ENCODE measurements at regions not wholly inside any gene's neighbourhood (a gene's known extent, or its start where the extent isn't known, plus 50 kb on each side); places are given as distances from the start of the nearest gene placed in this dataset.
A peak's percentile ranks its signal among the peaks of the same experiment; 100 is the strongest.

DNA sequence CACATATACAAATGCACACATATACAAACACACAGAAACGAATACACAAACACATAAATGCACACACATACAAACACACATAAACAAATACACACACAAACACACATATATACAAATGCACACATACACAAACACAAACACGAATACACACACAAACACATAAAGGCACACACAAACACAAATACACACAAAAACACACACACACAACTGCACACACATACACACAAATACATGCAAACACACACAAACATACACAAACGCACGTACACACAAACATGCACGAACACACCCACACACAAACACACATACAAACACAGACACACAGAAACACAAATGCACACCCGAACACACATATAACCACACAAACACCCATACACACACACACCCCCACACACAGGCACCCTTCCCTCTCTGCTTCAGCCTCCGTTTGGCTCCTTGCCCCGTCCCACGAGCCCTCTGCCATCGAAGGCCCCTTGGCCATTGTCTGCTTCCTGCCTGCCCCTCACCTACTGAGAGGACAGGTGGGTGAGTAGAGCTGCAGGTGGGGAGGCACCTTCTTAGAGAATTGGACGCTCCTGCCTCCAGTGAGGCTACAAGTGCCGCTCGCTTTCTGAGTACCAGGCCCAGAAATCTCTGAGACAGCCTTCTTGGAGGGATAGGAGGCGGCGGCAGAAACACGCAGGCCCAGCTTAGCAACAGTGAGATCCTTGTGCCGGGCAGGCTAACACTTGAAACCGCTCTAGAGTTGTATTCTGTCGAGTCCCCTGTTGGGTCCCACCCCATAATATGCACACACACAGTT is 331.2 kb downstream of the FOXL1 start:
- no peak for DNase-seq (ENCODE audit: low spot score)

DNA sequence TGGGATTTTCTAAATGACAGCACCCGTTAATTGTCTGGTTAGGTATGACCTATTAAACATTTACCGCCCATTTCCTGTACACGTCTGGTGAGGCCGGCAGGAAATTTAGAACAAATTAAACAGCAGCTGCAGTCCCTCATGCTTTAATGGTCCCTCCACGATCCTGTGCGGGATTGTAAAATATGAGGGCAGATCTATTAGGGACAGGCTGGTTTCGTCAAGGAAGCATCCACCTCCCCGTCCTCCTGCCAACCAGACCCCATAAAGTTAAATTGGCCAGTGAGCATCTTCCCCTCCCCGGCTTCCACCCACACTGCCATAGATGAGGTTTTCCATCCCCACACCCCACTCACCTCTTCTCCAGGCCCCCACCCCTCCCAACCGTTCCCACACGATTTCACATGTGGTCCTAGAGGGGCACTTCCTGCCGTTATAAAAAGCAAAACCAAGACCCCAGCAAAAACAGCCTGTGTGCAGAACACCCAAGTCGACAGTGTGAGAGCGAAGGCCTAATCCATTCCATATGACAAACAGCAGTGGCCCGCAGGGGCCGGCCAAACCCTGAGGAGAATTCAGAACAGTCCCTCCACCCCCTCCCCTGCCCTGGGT is 331.9 kb downstream of the FOXL1 start:
- no peak for DNase-seq (ENCODE audit: low spot score)

DNA sequence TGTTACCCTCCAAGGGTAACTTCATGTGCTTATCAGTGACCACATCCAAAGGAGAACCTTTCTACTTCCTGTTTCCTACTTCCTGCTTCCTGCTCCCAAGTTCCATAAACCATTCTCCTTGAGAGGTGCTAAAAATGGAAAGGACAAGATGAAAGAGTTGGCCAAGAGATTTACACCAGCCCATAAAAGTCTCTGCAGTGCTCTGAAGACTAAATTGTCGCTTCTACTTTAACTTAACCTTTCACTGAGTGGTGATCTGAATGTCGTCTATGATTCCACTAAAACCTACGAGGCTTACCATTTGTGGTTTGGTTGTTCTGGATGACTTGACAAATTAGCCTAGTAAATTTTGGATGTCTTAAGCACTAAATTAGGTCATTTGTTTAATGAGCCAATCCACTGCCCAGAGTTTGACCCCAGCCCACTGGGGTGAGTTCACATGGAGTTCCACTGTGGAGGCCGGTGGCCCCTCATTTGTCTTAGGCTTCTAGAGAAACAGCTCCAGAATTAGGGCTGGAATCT is 333.1 kb downstream of the FOXL1 start:
- no peak for DNase-seq (ENCODE audit: low spot score)

DNA sequence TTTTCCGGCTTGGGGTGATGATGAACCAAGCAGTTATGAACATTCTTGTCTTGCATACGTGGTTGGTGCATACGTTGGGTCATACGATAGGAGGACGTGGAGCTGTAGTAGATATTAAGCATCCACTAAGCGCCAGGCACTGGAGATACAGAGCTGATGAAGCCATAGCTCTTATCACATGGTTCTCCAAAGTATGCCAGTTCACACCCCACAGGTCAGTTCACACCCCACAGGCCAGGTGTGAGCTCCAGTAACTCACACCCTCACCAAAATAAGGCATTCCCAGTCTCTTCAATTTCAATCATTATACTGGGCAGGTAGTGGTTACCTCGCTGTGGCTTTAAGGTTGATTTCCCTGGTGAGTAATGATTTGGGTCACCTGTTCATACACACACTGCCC is 335.5 kb downstream of the FOXL1 start:
- no peak for DNase-seq (ENCODE audit: low spot score)

DNA sequence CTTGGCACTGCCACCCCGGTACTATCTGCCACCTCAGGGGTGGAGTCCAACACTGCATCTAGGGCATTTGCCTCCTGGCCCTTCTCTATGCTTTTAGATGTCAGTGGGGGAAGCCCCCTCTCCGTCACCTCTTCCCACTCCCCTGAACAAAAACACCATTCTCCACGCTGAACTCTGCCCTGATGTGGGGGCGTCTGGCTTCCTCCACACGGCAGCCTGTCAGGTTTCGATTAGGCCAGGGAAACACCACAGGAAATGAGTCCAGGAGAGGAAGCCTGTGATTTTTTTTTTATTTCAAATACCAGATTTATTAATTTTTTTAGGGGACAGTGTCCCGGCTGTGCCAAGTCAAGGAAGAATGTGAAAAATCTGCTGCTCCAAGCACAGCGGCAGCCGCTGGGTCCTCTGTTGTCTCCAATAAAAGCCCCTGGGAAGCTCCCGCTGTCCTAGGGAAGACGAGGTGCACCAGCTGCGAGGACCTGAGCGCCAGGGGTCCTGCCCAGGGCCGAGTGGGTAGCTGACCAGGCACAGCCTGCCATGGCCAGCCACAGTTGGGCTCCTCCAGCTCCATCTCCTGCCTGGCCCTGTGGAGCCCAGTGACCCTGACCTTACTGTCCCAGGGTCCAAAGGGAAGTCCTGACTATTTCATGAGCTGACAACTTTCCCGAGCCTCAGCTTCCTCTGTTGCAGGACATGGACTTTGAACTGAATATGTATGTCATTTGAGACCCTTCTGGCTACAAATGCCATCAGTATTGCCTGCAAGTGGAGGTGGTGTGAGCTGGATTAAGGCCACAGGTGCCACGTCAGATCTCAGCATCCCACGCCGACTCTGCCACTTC is 336.7 kb downstream of the FOXL1 start:
- no peak for DNase-seq (ENCODE audit: low spot score)

DNA sequence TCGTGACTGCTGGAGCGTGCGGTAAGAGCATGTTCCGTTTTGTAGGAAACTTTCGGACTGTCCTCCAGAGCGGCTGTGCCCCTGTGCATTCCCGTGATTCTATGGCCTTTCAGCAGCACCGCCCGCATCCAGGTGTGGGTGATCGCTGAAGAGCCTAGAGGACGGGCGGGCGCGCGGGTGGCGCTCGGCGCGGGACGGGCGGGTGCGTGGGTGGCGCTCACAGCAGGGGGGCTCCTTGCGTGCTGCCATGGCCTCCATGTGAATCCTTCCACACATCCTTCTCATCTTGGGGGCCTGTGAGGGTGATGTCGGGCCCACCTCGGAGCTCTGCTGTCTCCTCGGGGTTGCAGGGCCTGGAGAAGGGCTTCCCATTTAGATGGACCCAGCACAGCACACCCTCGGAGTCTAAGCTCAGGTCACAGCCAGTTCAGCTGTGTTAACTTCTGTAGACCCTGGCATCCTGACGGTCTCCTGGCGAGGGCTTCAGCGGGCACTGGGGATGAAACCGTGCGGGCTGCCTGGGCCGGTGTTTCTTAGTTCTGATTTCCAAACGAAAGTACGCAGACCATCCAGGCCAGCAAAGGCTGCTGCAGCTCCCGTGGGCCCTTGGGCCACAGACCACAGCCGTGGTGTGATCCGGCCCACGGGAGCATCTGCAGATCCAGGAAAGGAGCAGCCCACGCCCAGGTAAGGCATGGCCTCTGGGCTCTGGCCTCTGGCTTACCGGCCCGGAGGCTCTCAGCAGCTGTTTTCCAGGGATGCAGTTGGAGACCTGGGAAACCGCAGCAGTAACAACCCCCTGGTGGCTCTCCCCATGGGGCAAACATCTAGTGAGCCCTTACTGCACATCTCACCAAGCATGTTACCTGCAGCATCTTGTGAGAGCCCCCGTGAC is 339.4 kb downstream of the FOXL1 start:
- DNase-seq (ENCODE audit: low spot score), result no peak

DNA sequence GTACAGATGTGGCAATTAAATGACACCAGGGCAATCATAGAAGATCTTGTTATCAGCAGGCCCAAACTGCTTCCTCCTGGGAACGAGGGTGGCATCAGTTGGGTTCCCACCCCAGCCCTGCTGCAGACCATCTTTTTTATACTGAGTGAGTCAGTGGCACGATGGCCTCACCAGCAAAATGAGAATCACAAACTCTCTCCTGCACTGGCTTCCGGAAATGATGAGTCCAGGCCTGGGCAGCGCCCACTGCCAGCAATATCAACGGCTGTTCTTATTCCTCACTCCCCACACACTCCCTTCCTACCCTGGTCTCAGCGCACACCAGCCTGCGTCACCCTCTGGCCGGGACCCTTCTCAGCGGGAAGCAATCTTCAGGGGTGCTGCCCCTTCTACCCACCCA is 340.3 kb downstream of the FOXL1 start:
- no peak for DNase-seq (ENCODE audit: low spot score)

DNA sequence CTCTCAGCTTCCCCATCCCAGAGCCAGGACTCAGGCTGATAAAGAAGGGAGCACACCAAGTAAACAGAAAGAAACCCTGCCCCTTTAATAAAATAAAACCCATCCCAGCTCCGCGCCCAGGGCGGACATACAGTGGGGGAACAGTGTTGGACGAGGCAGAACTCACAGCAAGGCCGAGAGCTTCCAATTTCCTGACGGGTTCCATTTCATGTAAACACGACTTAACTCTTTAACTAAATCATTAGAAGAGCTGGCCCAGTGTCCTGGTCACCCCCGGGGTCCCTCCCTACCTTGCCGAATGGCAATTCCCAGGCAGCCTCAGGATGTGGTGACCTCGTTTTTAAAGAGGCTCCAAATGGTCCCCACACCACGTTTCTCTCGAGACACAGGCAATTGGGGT is 340.7 kb downstream of the FOXL1 start:
- DNase-seq (ENCODE audit: low spot score), result no peak

DNA sequence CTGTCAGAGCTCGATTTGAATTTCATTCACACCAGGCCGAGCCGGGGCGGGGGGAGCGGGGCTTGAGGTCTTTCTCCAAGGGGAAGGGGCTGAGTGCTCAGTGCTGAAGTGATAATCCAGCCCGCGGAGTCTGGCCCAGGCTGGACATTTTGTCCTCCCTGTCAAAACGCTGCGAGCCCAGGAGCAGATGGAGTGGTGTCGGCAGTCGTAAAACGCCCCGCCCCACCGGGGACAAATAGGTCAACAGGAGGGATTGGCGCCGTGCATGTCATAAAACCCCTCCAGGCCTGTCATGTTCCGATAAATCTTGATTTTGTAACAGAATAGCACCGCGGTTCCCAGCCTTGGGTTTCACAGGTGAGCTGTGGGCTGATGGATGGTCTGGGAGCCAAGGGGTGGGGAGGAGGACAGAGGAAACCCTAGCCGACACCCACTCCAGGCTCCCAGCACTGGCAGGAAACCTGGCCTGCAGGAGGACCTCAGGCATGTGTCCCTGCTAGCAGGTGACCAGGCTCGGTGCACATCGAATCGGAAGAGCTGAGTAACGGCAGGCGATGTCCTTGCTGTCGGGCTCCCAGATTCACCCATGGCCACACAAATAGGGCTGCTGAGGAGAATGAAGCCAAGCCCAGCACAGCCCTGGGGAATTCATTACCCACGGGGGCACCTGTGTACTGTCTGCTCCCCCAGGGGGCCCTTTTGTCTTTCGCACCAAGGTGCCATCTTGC is 341.4 kb downstream of the FOXL1 start:
- no peak for DNase-seq (ENCODE audit: low spot score)

DNA sequence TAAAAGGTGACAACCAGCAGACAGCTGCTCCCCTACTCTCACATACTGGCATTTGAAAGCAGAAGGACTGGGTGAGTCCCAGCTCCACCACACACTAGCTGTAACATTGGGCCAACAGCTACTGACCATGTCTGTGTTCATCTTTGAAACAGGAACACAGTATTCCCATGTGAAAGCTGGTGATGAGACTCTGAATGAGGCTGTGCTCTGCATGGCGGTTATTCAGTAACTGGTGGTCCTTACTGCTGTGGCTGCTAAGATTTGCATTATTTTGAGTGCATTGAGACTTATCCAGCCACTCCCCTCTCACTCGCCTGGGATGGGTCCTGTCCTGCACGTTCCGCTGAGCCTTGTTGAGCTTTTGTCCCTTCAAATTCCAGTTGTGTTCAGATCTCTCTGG is 342.9 kb downstream of the FOXL1 start:
- no peak for DNase-seq (ENCODE audit: low spot score)

DNA sequence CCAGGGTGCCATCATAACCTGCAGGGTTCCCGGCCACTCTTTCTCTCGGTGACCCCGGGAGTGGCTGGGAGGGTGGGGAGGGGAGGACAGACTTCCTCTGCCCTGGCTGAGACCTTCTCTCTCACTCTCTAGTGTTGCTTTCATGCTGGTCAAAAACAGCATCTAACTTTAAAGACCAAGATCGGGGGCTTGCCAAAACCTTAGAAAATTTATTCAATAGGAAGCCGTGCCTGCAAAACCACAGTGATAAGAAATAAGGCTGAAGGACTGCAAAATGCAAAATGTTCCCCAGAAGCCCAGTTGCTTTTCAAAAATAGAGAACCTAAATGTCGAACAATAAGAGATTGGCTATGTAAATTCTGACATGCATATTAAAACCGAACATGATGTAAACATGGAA is 344.0 kb downstream of the FOXL1 start:
- no peak for DNase-seq (ENCODE audit: low spot score)

DNA sequence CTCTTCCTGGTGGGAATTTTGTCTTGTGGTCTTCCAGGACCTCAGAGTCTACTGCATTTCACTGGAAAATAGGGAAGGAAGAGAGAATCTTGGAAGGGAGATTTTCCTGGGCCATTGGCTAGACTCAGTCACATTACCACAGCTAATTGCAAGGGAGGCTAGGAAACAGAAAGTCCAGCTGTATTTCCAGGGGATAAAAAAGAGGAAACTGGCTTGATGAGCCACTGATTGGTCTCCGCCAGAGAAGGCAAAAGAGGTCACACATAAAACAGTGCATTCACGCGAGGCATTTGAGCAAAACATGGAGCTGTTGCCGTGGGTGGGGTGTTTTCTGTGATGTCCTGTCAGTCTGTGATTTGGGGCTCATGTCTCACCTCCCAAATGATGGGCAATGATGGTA is 345.3 kb downstream of the FOXL1 start:
- no peak for DNase-seq (ENCODE audit: low spot score)

DNA sequence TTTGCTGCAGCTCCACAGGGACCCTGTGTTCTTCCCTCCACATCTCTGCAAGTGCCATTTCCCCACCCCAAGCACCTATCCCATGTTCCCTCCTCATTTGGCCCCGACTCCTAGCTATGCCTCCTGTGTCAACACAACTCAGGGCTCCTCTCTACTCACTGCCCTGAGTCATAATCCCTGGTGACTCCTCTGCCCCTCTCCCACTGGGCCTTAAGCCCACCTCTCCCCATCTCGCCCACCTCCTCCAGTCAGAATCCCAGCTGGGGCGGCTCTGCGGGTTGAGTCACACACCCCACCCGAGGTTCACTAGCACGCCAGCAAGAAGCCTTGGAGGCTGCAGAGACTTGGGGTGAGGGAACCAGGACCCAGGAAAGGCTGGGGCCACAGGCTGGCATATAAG is 346.2 kb downstream of the FOXL1 start:
- DNase-seq (ENCODE audit: low spot score), result no peak

DNA sequence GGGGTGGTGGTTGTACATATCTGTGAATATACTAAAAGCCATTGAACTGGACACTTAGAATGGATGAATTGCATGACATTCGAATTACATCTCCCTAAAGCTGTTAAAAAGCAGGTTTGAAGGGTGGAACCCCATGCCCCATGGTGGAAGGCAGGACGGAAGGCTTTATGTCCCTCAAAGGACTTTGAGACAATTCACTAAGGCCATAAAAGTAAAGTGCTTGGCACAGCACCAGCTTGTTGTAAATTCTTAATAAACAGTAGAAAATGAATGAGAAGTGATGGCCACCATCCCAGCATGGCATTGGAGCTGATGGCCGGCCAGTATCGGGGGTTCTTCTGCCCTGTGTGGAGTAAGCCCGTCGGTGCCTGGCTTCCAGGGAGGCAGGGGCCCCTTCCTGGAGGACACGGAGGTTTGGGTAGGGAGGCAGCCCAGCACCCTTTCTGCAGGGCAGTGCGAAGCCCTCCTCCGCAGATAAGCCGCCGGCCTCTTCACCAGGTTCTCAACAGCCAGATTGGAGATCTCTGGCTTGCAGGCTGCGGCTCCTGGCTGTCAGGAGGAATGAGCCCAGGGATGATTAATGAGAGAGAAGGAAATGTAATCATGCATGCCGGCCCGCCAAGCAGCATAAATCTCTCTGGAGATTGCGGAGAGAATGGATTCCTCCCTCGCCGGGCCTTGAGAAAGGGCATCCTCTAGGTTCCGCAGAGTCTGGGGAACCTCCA is 346.9 kb downstream of the FOXL1 start:
- DNase-seq (ENCODE audit: low spot score), result peak; percentile 70

DNA sequence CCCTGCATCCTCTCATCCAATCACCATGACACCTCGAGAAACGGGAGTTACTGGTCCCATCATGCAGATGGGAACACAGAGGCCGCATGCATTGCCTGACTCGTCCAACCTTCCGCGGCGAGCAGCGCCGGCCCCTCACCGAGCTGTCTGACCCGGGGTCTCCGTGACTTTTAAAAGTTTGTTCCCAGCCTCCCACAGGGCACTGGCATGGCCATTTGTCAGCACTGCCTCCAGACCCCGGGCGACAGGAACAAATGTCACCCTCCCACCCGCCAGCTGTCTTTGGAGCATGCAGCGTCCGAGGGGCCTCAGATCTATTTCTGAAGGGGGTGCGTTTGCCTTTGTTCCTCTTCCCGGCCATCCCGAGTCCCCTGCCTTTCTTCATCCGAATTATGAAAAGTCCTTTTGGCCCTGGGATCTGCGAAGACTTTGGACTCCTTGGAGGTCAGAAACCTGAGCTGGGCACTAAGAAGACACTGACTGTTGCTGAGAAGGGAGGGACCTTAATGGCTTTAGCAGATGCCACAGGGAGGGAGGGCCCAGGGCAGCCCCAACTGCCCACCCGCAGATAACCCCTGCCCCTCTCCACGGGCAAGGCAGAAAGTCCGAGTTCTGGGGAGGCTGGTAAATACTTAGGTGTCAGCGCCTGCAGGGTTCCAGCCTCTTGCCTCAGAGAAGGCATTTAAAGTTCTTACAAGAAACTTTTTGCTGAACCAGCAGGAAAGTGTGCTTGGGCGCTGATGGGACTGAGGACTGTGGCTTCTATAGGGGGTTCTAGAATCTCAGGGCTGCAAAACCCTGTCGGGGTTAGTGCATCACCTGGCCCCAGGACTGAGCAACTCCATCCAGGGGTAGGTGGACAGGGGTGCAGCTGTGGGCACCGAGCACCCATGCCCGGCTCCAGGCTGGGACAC is 348.1 kb downstream of the FOXL1 start:
- DNase-seq (ENCODE audit: low spot score), result no peak

DNA sequence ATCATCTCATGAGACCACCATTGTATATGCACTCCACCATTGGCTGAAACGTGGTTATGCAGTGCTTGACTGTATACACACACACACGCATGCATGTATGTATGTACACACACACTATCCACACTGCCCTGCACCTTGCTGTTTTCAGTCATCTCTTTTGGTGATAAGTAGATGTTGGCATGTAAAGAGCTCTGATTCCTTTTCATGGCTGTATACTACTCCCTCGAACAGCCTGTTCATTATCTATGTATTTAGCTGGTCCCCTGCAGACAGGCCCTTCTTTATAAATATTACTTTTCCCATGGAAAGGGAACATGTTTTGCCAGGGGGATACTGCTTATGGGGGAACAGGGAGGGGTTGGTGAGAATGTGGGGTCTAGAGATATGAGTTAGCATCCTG is 349.4 kb downstream of the FOXL1 start:
- DNase-seq (ENCODE audit: low spot score), result no peak

DNA sequence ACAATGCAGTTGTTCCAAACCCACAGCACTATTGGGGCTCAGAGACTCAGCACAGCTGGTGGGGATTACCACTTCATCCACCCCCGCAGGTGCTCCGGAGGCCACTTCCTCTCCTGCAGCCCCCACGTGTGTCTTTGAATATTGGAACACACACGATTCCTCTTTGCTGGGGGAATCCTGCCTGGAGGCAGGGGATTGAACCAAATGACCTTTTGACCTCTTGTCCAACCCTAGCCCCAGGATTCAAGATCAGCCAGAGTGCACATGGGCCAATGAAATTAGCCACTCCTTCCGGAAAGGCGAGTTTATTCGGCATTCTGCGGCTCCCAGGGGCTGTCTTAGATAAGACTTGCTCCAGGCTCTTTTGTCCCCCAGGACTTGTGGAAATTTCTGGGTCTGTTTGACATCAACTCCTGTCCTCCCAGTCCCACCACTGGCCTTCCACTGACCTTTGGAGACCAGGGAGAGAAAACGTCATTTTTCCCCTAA is 350.2 kb downstream of the FOXL1 start:
- DNase-seq (ENCODE audit: low spot score), result no peak

DNA sequence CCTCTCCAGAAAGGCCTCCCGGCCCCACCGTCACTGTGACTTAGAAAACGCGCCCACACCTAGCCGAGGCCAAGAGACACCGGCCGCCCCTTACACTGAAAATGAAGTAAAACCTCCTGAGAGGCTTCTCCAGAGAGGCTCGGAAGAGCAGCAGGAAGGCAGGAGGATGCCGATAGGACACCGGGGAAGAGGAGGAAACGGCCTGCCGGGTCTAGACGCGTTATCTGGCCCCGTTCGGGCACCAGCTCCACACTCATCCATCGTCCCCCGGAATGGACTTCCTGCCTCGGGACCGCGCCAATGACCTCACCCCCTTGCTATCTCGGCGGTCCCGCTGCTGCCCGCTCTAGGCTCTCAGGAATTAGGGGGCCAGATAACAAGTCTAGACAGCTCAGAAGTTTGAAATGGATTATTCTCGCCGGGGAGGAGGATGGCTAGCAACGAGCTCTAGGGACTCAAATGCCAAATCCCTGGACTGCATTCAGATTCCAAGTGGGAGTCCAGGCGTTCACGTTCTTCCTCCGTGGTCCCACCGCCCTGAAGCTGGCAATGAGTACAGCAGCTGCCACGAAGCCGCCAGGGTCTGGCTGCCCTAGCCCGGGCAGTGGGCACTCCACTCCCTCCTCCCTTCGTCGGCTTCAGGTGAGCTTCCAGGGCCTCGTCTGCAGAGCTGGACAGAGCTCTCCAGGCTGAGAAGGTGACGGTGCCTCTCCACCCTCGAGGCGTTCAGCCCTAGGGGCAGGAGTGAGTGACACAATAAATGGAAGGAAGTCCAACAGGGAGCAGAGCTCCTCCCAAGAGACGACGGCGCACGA is 350.9 kb downstream of the FOXL1 start:
- peak; percentile 90 for DNase-seq (ENCODE audit: low spot score)
